Testis (tissue), 2 donors: ENCODE measurements at regions not wholly inside any gene's neighbourhood (a gene's known extent, or its start where the extent isn't known, plus 50 kb on each side); places are given as distances from the start of the nearest gene placed in this dataset.

Experiments
- DNase-seq: peaks from one replicate; pipeline ENCODE4 v3.0.0-alpha.2; 2019
- H3K27ac ChIP-seq, 2 donors: fragments of 200-600 bp; sonication (generic); one replicate each; pipeline ENCODE4 v1.5.1; 2019
- H3K27me3 ChIP-seq: fragments of 200-600 bp; sonication (generic); one replicate; pipeline ENCODE4 v1.5.1; 2019
- H3K36me3 ChIP-seq: fragments of 200-600 bp; sonication (generic); one replicate; pipeline ENCODE4 v1.5.1; 2017; ENCODE audit warnings: low read depth; ENCODE audit errors: missing control alignments
- H3K4me1 ChIP-seq: fragments of 200-600 bp; sonication (generic); one replicate; pipeline ENCODE4 v1.5.1; 2019
- H3K4me3 ChIP-seq, 2 donors: fragments of 200-600 bp; sonication (generic); one replicate each; pipeline ENCODE4 v1.5.1; 2017 to 2019
- H3K9me3 ChIP-seq: fragments of 200-600 bp; sonication (generic); one replicate; pipeline ENCODE4 v1.5.1; 2017
- CTCF ChIP-seq, 3 experiments: fragments of 450-650 bp in 2 of 3; fragments of 200-600 bp in 1 of 3; sonication (generic) in 1 of 3; IDR thresholded peaks; one replicate each; pipeline ENCODE4 v1.5.1; 2016 to 2019; ENCODE audit warnings: antibody characterized with exemption in 3 of 3, mild to moderate bottlenecking in 2 of 3, moderate library complexity in 1 of 3
- POLR2A ChIP-seq: fragments of 450-650 bp; IDR thresholded peaks from one replicate; pipeline ENCODE4 v1.6.1; 2017; ENCODE audit warnings: antibody characterized with exemption, mild to moderate bottlenecking, moderate library complexity
- WGBS, 2 donors: methylation state at CpG; one replicate each; pipeline ENCODE4 v1.1.5; 2018; 5-methylcytosine and 5-hydroxymethylcytosine counted together
- intact Hi-C: fragments of 100-400 bp; cut with DNase I; formaldehyde crosslinking; loops from one replicate; pipeline ENCODE4 v1.15.1; 2023; ENCODE audit warnings: low total_unique reads

DNA sequence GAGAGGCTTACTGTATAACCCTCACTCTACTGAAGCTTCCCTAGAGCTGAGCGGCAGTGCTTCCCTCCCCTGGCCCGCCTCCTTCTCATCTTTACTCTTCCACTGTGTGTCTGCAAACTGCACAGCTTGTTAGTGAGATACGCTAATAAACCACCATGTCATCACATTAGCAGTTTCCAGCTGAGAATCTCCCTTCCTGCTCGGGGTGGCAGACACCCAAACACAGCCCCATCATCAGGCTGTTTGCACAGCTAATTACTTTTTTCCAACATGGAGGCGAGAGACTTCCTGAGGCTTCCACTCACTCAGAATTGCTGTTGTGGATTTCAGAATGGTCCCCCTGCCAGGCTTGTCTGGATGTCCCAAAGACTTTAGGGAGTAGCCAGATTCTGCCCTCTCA is 444.9 kb upstream of the SULF2 start:
- intact Hi-C loops, result no loop called here
- 82 to 84% methylated on average over 5 of the region's 5 CpGs for WGBS, 2 donors
- no peaks in the 10 kb centered on the region for H3K36me3 ChIP-seq
- DNase-seq, result no peak
- H3K9me3 ChIP-seq, result no peaks in the 10 kb centered on the region
- TF ChIP-seq CTCF (IDR thresholded peaks at IDR 0.05), result no peak
- TF ChIP-seq POLR2A, result no peak
- H3K4me1 ChIP-seq, result no peaks in the 10 kb centered on the region
- H3K27me3 ChIP-seq, result no peaks in the 10 kb centered on the region
- no peak overlapping the region for H3K27ac ChIP-seq
- H3K4me3 ChIP-seq, result no peak overlapping the region

DNA sequence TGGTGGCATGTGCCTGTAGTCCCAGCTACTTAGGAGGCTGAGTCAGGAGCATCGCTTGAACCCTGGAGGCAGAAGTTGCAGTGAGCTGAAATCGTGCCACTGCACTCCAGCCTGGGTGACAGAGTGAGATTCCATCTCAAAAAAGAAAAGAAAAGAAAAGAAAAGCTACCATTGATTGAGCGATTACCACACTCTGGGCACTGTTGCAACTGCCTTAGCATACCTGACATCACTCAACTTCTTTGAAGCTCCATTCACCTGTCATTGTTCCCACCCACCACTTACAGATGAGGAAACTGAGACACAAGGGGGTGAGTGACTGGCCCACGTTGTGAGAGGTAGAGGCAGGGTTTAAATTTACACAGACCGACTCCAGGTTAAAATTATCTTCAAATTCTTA is 442.1 kb upstream of the SULF2 start:
- Histone ChIP-seq H3K9me3 (no peaks in the 10 kb centered on the region), H3K4me3 (no peak overlapping the region), H3K27me3 (no peaks in the 10 kb centered on the region), H3K36me3 (no peaks in the 10 kb centered on the region), H3K4me1 (no peaks in the 10 kb centered on the region), H3K27ac (no peak overlapping the region)
- no peak for DNase-seq
- WGBS, 2 donors, result 90 to 92% methylated on average over 5 of the region's 5 CpGs
- TF ChIP-seq CTCF (IDR thresholded peaks at IDR 0.05), result no peak
- TF ChIP-seq POLR2A, result no peak
- intact Hi-C loops, result no loop called here

GRCh38 chr20:48226642-48227041 is 441.4 kb upstream of the SULF2 start:
- Histone ChIP-seq H3K27ac (no peak overlapping the region), H3K27me3 (no peaks in the 10 kb centered on the region), H3K36me3 (no peaks in the 10 kb centered on the region), H3K4me1 (no peaks in the 10 kb centered on the region), H3K9me3 (no peaks in the 10 kb centered on the region), H3K4me3 (no peak overlapping the region)
- TF ChIP-seq CTCF (IDR thresholded peaks at IDR 0.05) (no peak), POLR2A (no peak)
- intact Hi-C loops, result no loop called here
- 87 to 97% methylated on average over 5 of the region's 5 CpGs for WGBS, 2 donors
- DNase-seq, result no peak

GRCh38 chr20:48224533-48225050 is 439.3 kb upstream of the SULF2 start:
- Histone ChIP-seq H3K27me3 (no peaks in the 10 kb centered on the region), H3K27ac (no peak overlapping the region), H3K36me3 (no peaks in the 10 kb centered on the region), H3K4me3 (no peak overlapping the region), H3K4me1 (no peaks in the 10 kb centered on the region), H3K9me3 (no peaks in the 10 kb centered on the region)
- TF ChIP-seq POLR2A (no peak), CTCF (IDR thresholded peaks at IDR 0.05) (no peak)
- intact Hi-C loops, result no loop called here
- DNase-seq, result no peak
- WGBS, 2 donors, result 78 to 88% methylated on average over 5 to 6 of the region's 6 CpGs

DNA sequence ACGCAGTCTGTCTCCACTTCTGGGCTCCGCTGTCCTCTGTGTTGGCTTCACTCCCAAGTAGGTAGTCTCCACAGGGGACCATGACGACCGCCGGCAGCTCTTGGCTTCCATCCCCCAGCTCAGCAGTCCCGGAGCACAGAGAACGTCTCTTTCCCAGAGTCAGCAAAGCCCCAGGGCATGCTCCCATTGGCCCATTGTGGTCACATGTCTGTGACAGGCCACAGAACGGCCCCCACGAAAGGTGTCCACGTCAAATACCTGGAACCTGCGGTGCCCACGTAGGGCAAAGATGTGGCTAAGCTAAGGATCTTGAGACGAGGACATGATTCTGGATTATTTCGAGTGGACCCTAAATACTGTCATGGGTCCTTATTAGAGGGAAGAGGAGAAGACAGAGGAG is 438.4 kb upstream of the SULF2 start:
- TF ChIP-seq POLR2A (no peak), CTCF (IDR thresholded peaks at IDR 0.05) (no peak)
- Histone ChIP-seq H3K4me1 (no peaks in the 10 kb centered on the region), H3K9me3 (no peaks in the 10 kb centered on the region), H3K27ac (no peak overlapping the region), H3K4me3 (no peak overlapping the region), H3K36me3 (no peaks in the 10 kb centered on the region), H3K27me3 (no peaks in the 10 kb centered on the region)
- 86 to 91% methylated on average over 14 of the region's 14 CpGs for WGBS, 2 donors
- intact Hi-C loops, result no loop called here
- no peak for DNase-seq
